ENCODE measurements at regions not wholly inside any gene's neighbourhood (a gene's known extent, or its start where the extent isn't known, plus 50 kb on each side); places are given as distances from the start of the nearest gene placed in this dataset.
A peak's percentile ranks its signal among the peaks of the same experiment; 100 is the strongest.
"Not testable (repeated sequence)": the region's sequence is repeated elsewhere in the genome, so short reads cannot be mapped to it uniquely, and the experiment has no call there.

DNA sequence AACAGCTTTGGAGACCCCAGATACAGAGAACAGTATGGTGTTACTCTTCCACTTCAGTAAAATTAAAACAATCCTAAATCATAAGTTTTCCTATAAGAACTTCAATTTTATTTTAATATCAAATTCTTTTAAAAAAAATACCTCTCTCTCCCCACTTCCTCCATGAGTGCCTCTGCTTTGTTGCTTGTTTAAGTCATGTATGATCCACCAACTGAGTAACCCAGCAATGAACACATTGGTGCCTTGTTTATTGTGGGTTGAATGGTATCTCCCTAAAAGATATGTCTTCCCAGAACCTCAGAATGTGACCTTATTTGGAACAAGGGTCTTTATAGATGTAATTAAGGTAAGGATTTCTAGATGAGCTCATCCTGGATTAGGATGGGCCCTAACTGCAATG lies 143.5 kb upstream of the EGLN3 start:
- no peak for DNase-seq (ENCODE audit: low read depth)

DNA sequence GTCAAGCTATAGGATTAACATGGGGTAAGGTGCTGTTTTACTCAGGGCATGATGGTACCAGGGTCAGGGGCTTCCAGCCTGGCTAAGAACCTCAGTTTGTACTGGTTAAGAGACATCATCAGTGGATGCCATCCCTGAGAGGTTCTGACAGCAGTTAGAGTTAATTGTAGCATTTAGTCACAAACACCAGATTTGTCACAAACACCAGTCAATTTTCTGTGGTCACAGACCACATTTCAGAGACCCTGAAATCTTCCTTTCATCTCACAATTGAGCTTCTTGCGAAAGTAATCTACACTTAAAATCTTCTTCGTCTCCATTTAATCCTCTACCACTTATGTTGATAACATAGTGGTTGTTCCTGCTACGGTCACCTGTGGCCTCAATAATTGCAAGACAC lies 143.0 kb upstream of the EGLN3 start:
- no peak for DNase-seq (ENCODE audit: low read depth)

DNA sequence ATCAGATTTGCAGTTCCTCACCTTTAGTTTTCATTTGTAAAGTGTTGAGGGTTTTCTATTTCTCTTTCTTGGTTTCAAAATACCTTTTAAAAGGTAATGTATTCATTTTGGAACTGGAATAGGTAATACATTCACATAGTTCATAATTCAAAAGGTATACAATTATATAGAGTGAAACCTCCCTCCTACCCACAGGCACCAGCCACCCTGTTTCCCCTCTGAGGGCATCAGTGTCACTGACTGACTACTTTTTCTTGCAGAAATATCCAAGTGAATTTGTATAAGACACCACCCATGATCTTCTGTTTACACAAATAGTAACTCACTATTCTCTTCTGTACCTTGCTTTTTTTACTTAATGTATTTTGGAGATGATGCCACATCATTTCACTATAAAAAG lies 139.6 kb upstream of the EGLN3 start:
- DNase-seq (ENCODE audit: low read depth): no peak

DNA sequence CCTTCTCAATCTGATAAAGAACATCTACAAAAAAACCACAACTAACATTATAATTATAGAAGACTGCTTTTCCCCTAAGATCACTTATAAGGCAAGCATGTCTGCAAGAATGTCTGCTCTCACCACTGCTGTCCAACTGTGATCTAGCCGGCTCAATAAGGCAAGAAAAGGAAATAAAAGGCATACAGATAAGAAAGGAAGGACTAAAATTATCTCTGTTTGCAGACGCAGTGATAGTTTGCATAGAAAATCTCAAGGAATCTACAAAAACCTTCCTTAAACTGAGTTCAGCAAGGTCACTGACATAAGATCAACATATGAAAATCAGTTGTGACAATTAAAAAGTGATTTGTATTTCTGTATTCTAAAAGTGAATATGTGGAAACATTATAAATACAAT lies 138.0 kb upstream of the EGLN3 start:
- DNase-seq (ENCODE audit: low read depth): no peak

DNA sequence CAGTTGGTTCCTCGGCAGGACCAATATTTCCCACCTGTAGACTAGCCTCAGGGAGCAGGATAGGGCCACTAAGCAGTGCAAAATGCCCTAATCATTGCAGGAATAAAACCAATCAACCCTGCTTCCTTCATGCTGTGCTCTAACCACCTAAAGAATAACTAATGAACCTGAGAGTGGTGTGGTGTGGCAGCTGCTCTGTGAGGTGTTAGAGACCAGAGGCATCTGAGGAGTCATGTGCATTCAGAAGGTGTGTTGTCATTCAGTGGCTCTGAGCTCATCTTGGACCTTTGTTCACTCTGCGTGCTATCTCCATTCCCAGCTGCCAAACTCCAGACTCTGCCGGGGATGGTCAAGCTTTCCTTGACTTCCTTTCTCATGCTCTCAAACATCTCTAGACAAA lies 136.7 kb upstream of the EGLN3 start:
- no peak for DNase-seq (ENCODE audit: low read depth)

DNA sequence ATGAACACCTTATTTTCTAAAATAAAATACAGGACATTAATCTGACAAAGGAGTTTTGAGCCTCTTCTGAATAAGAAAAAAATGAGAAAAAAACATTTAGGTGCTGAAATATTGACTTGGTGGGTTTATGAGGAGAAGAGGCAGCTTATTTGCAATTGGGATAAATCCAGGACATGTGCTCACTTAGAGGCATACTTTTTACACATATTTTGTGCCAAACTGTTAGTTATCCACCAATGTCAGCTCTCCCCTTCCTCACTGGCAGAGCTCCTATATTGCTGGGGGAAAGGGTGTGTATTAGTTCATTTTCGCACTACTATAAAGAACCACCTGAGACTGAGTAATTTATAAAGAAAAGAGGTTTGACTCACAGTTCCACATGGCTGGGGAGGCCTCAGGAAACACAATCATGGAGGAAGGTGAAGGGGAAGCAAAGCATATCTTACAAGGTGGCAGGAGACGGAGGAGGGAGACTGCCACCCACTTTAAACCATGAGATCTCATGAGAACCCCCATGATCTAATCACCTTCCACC lies 135.4 kb upstream of the EGLN3 start:
- DNase-seq (ENCODE audit: low read depth): no peak

DNA sequence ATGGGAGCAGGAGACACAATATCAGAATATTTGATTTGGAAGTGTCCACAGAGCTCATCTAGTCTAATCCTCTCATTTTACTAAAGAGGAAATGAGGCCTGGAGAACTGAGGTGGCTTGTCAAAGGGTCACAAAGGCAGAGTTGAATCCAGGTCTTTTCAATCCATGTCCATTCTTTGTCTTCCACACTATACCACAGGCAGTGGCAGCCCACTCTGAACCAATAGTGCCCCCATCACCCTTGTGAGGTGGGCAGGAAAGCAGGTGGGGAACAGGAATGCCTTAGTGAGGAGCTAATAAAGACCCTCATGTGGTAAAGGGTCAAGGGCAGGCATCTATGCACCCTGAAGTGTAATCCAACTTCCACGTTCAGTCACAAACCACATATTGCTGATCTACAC lies 134.8 kb upstream of the EGLN3 start:
- no peak for DNase-seq (ENCODE audit: low read depth)

DNA sequence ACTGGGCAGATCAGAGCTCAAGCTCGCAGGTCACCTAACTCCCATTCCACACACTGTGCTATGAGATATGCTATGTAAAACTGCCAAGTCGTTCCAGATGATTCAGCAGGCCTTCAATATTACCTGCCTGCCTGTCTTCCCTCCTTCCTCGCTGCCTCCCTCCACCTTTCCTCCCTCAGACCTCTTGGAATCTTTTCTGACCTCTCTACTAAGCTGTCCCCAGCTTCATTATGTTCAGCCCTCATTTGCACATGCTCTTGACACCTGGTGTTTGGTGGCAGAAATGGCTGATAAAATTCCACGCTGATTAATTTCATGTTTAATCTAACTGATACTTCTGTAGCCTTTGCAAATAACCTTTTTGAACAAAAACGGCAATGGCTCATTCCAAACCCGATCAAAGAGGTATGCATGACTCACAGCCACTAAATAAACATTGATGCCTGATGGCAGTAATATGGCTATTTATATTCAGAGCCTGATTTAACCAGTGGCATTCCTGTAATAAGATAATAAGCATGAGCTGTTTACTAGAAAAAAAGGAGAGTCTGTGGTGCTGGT lies 130.8 kb upstream of the EGLN3 start:
- DNase-seq (ENCODE audit: low read depth): no peak

DNA sequence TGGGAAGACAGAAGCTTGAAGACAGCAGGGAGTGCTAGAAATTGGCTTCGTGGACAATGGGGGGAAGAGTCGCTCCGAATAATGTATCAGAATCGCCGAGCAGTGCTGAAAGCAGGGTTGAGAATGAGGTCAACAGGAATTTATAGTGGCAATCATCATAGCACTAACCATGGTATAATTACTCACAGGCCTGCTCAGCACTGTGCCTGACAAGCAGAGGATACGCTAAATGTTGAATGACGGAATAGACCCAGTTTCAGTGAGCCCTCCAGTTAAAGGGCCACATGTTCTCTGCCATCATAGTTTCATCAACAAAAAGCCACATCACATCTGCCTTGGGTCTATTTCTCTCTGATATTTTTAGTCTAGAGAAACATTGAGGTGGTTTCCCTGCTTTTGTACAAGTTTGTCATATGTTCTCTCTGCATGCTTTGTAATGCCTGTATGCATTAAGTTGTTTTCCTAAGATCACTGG lies 130.3 kb upstream of the EGLN3 start:
- no peak for DNase-seq (ENCODE audit: low read depth)

DNA sequence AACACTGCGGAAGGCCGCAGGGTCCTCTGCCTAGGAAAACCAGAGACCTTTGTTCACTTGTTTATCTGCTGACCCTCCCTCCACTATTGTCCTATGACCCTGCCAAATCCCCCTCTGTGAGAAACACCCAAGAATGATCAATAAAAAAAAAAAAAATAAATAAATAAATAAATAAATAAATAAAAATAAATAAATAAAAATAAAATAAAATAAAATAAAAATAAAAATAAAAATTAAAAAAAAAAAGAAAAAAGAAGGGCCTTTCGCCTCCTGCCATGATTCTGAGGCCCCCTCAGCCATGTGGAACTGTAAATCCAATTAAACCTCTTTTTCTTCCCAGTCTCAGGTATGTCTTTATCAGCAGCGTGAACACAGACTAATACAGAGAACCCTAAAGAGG lies 128.8 kb upstream of the EGLN3 start:
- DNase-seq (ENCODE audit: low read depth): not testable (repeated sequence)

DNA sequence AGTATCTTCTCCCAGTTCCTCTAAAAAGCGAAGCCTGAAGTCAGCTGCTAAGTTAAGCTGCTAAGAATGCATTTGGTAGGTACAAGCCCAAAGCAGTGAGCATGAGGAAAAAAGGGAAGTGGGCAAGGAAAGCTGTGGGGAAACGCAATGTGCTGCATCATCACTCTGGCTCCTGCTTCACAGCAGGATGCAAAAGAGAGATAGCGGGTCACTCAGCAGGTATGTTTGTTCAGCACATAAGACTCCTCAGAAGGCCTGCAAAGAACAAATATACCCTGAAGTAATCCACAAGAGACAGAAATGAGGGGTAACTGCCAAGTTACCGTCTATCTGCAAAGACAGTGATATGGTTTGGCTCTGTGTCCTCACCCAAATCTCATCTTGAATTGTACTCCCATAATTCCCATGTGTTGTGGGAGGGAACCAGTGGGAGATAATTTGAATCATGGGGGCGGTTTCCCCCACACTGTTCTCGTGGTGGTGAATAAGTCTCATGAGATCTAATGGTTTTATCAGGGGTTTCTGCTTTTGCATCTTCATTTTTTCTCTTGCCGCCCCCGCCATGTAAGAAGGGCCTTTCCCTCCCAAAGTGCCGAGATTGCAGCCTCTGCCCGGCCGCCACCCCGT lies 127.4 kb upstream of the EGLN3 start:
- DNase-seq (ENCODE audit: low read depth): no peak

DNA sequence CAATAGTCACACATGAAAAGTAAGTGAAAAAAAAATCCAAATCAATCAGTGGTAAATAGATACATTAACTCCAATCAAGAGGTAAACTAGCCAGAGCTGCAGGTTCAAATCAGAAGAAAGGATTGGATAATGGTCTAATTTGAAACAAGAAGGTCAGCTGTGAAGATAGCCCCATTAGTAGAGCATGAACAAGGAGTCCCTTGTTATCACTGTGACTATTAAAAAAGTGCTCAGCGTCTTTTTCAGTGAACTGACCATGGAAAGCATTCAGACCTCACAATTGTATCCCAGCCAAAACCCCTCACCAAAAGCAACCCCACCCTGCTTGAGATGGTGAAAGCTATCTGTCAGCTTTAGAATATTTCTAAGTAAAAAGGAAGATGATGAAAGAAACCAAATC lies 125.0 kb upstream of the EGLN3 start:
- DNase-seq (ENCODE audit: low read depth): no peak

DNA sequence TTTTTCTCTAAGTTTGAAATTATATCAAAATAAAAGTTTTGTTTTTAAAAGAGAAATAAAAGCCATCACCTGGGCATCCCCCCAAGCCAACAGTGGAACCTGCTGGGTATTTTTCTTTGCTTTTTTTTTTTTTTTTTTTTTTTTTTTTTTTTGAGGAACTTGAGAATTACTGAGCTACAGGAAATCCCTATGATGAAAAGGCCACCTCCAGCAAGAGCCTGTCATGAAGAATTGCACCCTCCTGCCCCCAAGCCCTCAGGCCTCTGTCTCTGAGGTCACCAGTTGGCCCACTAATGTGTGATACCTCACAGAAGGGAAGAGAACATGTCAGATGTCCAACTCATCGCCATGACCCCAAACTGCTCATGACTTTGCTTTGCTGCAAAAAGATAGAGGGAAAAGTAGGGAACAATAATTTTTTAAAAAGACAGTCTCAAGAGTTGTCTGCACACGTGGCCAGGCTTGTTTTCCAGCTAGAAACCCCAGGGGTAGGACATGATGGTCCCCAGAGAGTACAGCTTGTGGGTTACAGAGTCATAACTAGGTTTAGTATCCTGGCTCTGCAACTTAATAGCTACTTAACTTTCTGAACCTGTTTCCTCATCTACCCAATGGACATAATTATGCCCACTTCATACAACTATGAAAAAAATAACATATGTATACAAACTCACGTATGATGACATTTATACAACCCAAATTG lies 124.3 kb upstream of the EGLN3 start:
- no peak for DNase-seq (ENCODE audit: low read depth)

DNA sequence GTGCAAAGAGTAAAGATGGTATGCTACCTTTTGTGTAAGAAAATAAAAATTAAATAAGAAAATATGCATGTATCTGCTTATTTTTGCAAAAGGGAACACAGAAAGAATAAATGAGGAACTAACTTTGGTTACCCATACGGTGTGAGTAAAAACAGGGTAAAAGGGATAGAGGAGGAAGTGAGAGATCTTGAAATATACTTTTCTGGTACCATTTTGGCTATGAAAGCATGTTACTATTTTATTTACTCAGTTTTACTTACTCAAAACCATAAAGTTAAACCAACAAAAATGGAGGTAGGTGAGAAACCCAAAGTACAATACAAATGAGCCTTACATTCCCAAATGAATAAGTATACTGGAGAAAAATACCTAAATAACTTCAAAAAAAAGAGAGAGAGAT lies 122.0 kb upstream of the EGLN3 start:
- no peak for DNase-seq (ENCODE audit: low read depth)

DNA sequence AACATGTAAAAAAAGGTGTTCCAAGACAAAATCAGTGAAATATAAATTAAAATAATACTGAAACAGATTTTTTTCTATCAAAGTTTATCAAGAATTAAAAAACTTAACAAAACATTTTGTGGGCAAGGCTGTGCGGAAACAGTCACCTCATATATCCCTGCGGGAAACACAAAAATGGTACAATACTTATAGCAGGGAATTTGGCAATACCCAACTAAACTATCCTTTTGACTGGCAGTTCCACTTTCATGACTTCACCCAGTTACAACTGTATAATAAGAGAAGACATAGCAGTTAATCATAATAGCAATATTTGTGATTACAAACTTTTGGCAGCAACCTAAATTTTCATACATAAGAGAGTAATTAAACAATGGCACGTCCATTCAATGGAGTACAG lies 121.5 kb upstream of the EGLN3 start:
- no peak for DNase-seq (ENCODE audit: low read depth)

DNA sequence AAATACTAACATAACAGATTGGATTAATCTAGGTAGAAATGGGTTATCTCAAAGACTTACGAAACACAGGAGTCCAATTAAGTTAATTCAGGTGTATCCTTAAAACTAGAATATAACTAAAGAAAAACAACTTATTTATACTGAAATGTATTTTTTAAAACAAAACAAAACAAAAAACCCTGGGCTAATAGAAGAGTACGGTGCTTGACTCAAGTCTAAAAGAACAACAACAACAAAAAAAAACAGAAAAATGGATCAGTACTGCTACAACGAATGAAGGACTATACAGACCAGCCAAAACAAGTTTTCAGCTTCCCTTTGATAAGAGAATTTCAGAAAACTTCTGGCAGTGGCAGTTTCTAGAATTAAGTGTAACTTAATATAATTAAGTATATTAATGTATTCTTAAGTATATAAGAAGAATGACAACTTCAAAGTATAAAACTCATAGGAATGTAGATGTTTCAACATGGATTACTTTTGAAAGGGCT lies 120.1 kb upstream of the EGLN3 start:
- DNase-seq (ENCODE audit: low read depth): no peak

DNA sequence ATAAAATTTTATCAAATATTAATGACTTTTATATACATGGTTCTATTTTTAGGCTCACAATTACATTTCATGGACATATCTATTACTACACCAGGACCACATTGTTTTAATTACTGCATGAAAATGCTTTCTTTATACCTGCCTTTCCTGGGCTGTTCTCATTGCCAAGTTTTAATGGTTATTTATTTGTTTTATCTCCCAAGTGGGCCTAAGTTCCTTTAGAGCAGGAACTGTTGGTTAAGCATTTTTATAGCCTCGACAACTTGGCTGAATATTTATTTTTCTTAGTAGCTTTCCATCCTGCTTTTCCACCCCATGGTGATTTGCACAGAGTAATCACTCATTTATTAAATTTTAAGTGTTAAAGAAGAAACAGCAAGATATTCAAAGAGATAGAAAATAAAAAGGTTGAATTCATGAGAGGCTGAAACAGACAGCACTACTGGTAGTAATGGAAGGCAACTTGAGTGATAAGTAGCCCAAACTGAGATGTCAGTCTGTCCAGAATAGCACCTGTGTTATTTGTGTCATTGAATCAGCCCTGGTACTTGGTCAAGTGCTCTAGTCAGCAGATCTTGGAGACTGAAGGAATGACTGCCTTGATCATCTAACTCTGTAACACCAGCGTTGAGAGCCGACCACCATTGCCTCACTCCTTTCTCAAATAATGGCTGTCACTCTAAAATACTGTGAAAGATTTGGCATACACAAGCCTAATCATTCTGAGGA lies 119.1 kb upstream of the EGLN3 start:
- no peak for DNase-seq (ENCODE audit: low read depth)

DNA sequence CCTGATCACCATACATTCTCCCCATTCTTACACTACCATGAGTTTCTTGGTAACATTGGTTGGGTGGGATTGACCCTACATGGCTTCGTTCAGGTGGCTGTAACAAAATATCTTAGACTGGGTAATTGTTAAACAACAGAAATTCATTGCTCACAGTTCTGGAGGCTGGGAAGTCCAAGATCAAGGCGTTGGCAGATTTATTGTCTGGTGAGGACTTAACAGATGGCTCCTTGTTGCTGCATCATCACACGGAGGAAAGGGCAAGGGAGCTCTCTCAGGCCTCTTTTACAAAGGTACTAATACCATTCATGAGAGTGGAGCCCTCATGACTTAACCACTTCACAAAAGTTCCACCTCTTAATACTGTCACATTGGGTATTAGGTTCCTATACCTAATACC lies 116.7 kb upstream of the EGLN3 start:
- DNase-seq (ENCODE audit: low read depth): no peak

DNA sequence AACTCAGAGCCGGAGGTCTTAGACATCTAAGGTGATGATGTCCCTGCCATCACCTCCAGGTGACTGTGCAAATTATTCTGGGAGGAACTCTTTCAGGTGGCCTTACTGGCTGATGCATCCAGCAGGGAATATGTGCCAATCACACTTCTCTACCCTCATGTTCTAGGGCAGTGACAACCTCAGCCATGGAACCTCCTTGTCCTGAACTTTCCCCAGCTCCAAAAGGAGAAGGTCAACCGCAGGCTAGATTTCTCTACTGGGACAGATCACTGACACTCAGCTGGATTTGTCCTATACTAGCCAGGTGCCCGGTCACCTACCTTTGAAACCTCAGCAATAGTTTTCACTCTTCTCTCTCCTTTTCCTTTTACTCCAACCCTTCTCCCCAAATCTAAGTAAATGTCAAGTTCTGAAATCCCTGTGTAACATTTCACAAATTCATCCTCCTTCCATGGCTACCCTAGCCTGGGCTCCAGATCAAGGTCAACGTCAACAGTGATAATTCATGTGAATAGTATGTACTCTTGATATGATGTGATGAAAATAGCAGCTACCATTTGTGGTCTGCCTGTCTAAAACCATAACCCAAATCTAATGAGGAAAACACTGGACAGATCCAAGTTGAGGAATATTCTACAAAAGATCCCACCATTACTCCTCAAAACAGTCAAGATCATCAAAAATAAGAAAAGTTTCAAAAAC lies 115.0 kb upstream of the EGLN3 start:
- no peak for DNase-seq (ENCODE audit: low read depth)

DNA sequence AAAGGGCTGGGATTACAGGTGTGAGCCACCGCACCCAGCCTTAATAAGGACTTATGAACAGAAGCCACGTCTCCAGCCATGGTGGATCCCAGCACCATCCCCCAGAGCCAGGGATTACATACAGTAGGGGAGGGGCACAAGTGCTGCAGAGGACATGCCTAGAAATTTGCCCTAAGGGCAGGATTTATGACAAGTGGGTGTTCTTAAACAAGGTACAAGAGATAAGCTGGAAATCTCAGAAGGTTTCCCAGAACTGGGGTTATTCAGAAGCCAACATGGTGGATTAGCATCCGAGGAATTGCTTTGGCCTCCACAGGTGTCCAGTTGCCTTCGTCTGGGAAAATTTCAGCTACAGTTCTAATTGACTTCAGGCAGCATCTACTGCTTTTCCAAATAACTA lies 114.4 kb upstream of the EGLN3 start:
- no peak for DNase-seq (ENCODE audit: low read depth)

DNA sequence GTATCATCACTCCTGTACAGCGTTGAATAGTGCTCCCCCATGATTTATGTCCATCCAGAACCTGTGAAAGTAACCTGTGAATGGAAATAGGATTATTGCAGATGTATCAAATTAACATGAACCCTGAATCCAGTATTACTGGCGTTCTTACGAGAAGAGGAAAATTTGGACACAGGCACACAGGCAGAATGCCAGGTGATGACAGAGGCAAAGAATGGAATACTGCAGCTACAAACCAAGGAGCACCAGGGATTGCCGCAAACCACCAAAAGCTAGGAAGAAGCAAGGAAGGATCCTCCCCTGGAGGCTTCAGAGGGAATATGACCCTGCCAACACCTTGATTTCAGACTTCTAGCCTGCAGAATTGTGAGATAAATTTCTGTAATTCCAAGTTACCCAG lies 113.5 kb upstream of the EGLN3 start:
- peak; percentile 65 for DNase-seq (ENCODE audit: low read depth)
